Lower lobe of right lung (tissue), 2 donors: ENCODE measurements at regions not wholly inside any gene's neighbourhood (a gene's known extent, or its start where the extent isn't known, plus 50 kb on each side); places are given as distances from the start of the nearest gene placed in this dataset.

Experiments used
- ATAC-seq, 2 donors: fragments of 200-7000 bp; cut with Tn5 transposase; one replicate each; pipeline ENCODE4 v1.9.1; 2020 to 2022; ENCODE audit warnings: mild to moderate bottlenecking in 2 of 2, moderate library complexity in 2 of 2
- DNase-seq: peaks from one replicate; pipeline ENCODE4 v3.0.0-alpha.2; 2020
- H3K27ac ChIP-seq: fragments of 200-600 bp; one replicate; pipeline ENCODE4 v1.8.0; 2022
- H3K27me3 ChIP-seq: fragments of 200-600 bp; one replicate; pipeline ENCODE4 v1.8.0; 2022; ENCODE audit warnings: low read depth
- H3K36me3 ChIP-seq: fragments of 200-600 bp; one replicate; pipeline ENCODE4 v1.8.0; 2022; ENCODE audit warnings: mild to moderate bottlenecking
- H3K4me1 ChIP-seq: fragments of 200-600 bp; one replicate; pipeline ENCODE4 v1.8.0; 2022
- H3K4me3 ChIP-seq: fragments of 200-600 bp; one replicate; pipeline ENCODE4 v1.8.0; 2022; ENCODE audit warnings: mild to moderate bottlenecking
- H3K9me3 ChIP-seq: fragments of 200-600 bp; one replicate; pipeline ENCODE4 v1.8.0; 2022
- CTCF ChIP-seq: fragments of 200-600 bp; IDR thresholded peaks from one replicate; pipeline ENCODE4 v1.8.0; 2022; ENCODE audit warnings: antibody characterized with exemption, mild to moderate bottlenecking
- intact Hi-C: fragments of 100-400 bp; cut with DNase I; formaldehyde crosslinking; loops from one replicate; pipeline ENCODE4 v1.11.0; 2022
- donor health status: DM: no; HTN: yes; CAD: no; lungs with severe emphysema.

GRCh38 chr11:72507050-72507449 is 72.7 kb upstream of the CLPB start:
- no peak overlapping the region for H3K27ac ChIP-seq
- intact Hi-C loops: no loop called here
- H3K9me3 ChIP-seq: peaks cover 11% of the 10 kb centered on the region
- no peak for TF ChIP-seq CTCF
- ATAC-seq: no peak
- no peak overlapping the region for H3K4me3 ChIP-seq
- no peak for DNase-seq
- no peaks in the 10 kb centered on the region for H3K36me3 ChIP-seq
- no peaks in the 10 kb centered on the region for H3K4me1 ChIP-seq
- H3K27me3 ChIP-seq: no peaks in the 10 kb centered on the region

- Histone ChIP-seq H3K9me3 (peaks cover 9% of the 10 kb centered on the region), H3K36me3 (no peaks in the 10 kb centered on the region), H3K4me3 (no peak overlapping the region), H3K27ac (no peak overlapping the region), H3K27me3 (no peaks in the 10 kb centered on the region), H3K4me1 (no peaks in the 10 kb centered on the region)
- no peak for TF ChIP-seq CTCF
- no peak for DNase-seq
- no peak for ATAC-seq
- intact Hi-C loops: no loop called here
Observed at GRCh38 chr11:72497731-72498130, 63.4 kb upstream of the CLPB start.

DNA sequence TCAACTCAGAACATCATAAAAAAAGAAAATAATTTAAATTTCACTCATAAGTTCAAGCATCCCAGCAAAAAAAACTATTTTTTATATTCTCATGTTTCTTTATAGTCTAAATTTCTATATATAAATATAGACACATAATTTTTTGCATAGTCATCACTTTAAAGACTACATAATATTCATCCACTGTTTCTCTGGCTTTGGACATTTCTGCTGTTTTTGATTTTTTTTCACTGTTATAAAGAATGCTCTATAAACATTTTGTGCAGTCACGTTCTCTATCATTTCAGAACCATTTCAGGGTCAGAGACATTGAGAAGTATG is 59.7 kb upstream of the CLPB start:
- no peaks in the 10 kb centered on the region for H3K36me3 ChIP-seq
- no peak for TF ChIP-seq CTCF
- intact Hi-C loops: no loop called here
- ATAC-seq (no peak), DNase-seq (no peak)
- no peaks in the 10 kb centered on the region for H3K27me3 ChIP-seq
- H3K9me3 ChIP-seq: no peaks in the 10 kb centered on the region
- no peaks in the 10 kb centered on the region for H3K4me1 ChIP-seq
- H3K27ac ChIP-seq: no peak overlapping the region
- no peak overlapping the region for H3K4me3 ChIP-seq

GRCh38 chr11:72493426-72494108 is 59.2 kb upstream of the CLPB start:
- Histone ChIP-seq H3K27me3 (no peaks in the 10 kb centered on the region), H3K4me1 (no peaks in the 10 kb centered on the region), H3K4me3 (no peak overlapping the region), H3K27ac (no peak overlapping the region), H3K36me3 (no peaks in the 10 kb centered on the region), H3K9me3 (no peaks in the 10 kb centered on the region)
- no peak for TF ChIP-seq CTCF
- no peak for DNase-seq
- ATAC-seq: no peak
- intact Hi-C loops: no loop called here

- ATAC-seq (no peak), DNase-seq (no peak)
- Histone ChIP-seq H3K36me3 (no peaks in the 10 kb centered on the region), H3K4me3 (no peak overlapping the region), H3K27ac (no peak overlapping the region), H3K27me3 (no peaks in the 10 kb centered on the region), H3K9me3 (no peaks in the 10 kb centered on the region), H3K4me1 (no peaks in the 10 kb centered on the region)
- intact Hi-C loops: no loop called here
- no peak for TF ChIP-seq CTCF
Observed at GRCh38 chr11:72491001-72491400, 56.7 kb upstream of the CLPB start.
